Breast epithelium (tissue), 4 donors: ENCODE measurements at regions not wholly inside any gene's neighbourhood (a gene's known extent, or its start where the extent isn't known, plus 50 kb on each side); places are given as distances from the start of the nearest gene placed in this dataset.

Source experiments
- DNase-seq, 2 donors: peaks; one replicate each; pipeline ENCODE4 v3.0.0-alpha.2; 2019; ENCODE audit warnings: low spot score in 2 of 2
- H3K27ac ChIP-seq, 2 donors: fragments of 200-600 bp; sonication (generic) in 1 of 2; one replicate each; pipeline ENCODE4 v1.5.1; 2016 to 2019; ENCODE audit warnings: mild to moderate bottlenecking in 1 of 2
- H3K27me3 ChIP-seq, 2 donors: fragments of 200-600 bp; sonication (generic) in 1 of 2; one replicate each; pipeline versions ENCODE4 v1.5.1 to v1.6.0; 2017 to 2019; ENCODE audit warnings: control low read depth in 1 of 2, mild to moderate bottlenecking in 1 of 2
- H3K36me3 ChIP-seq: fragments of 200-600 bp; one replicate; pipeline ENCODE4 v1.5.1; 2019
- H3K4me1 ChIP-seq, 2 donors: fragments of 200-600 bp; sonication (generic); one replicate each; pipeline ENCODE4 v1.5.1; 2016 to 2019; ENCODE audit warnings: control low read depth in 1 of 2
- H3K4me3 ChIP-seq, 3 donors: fragments of 200-600 bp; sonication (generic); 1 replicate in 2 of 3; 2 replicates in 1 of 3; pipeline ENCODE4 v1.5.1; 2016 to 2019; ENCODE audit warnings: mild to moderate bottlenecking in 3 of 3, moderate library complexity in 2 of 3
- H3K9me3 ChIP-seq, 2 donors: fragments of 200-600 bp; sonication (generic) in 1 of 2; one replicate each; pipeline ENCODE4 v1.5.1; 2016 to 2019; ENCODE audit warnings: control low read depth in 1 of 2
- CTCF ChIP-seq, 3 donors: fragments of 450-650 bp; IDR thresholded peaks; one replicate each; pipeline ENCODE4 v1.5.1; 2016 to 2017; ENCODE audit warnings: antibody characterized with exemption in 3 of 3, mild to moderate bottlenecking in 3 of 3, moderate library complexity in 3 of 3
- POLR2A ChIP-seq: fragments of 450-650 bp; IDR thresholded peaks from one replicate; pipeline ENCODE4 v1.6.1; 2016; ENCODE audit warnings: antibody characterized with exemption, mild to moderate bottlenecking, moderate library complexity
- POLR2AphosphoS5 ChIP-seq, 3 donors: sonication (generic); formaldehyde crosslinking; IDR thresholded peaks; one replicate each; pipeline ENCODE4 v1.6.1; 2017; ENCODE audit warnings: antibody characterized with exemption in 3 of 3
- intact Hi-C: fragments of 100-400 bp; cut with DNase I; formaldehyde crosslinking; loops from one replicate; pipeline ENCODE4 v1.15.1; 2023; ENCODE audit warnings: low total_unique reads

- intact Hi-C loops = no loop called here
- no peak for TF ChIP-seq CTCF (IDR thresholded peaks at IDR 0.05)
- no peak for TF ChIP-seq POLR2A
- H3K4me3 ChIP-seq = no peak overlapping the region
These were observed 396.4 kb upstream of the AKR1E2 start for GRCh38 chr10:4429571-4429970.

GRCh38 chr10:4427532-4427931 is 398.5 kb upstream of the AKR1E2 start:
- H3K4me1 ChIP-seq = no peaks in the 10 kb centered on the region
- TF ChIP-seq CTCF (IDR thresholded peaks at IDR 0.05) = no peak
- no peak for TF ChIP-seq POLR2A
- TF ChIP-seq POLR2AphosphoS5 (IDR thresholded peaks at IDR 0.05) = no peak
- H3K27ac ChIP-seq = no peak overlapping the region
- no peaks in the 10 kb centered on the region for H3K9me3 ChIP-seq
- no peaks in the 10 kb centered on the region for H3K36me3 ChIP-seq
- no peaks in the 10 kb centered on the region for H3K27me3 ChIP-seq
- no peak overlapping the region for H3K4me3 ChIP-seq
- intact Hi-C loops = no loop called here
- no peak for DNase-seq

More at GRCh38 chr10:4429571-4429970, 396.4 kb upstream of the AKR1E2 start:
- Histone ChIP-seq H3K27ac (no peak overlapping the region), H3K9me3 (no peaks in the 10 kb centered on the region), H3K4me1 (no peaks in the 10 kb centered on the region), H3K27me3 (no peaks in the 10 kb centered on the region), H3K36me3 (no peaks in the 10 kb centered on the region)
- no peak for DNase-seq

GRCh38 chr10:4426866-4427265 is 399.1 kb upstream of the AKR1E2 start:
- Histone ChIP-seq H3K9me3 (no peaks in the 10 kb centered on the region), H3K4me3 (no peak overlapping the region), H3K27ac (no peak overlapping the region), H3K27me3 (no peaks in the 10 kb centered on the region), H3K4me1 (no peaks in the 10 kb centered on the region), H3K36me3 (no peaks in the 10 kb centered on the region)
- intact Hi-C loops = no loop called here
- DNase-seq = no peak
- TF ChIP-seq POLR2AphosphoS5 (IDR thresholded peaks at IDR 0.05) (no peak), POLR2A (no peak), CTCF (IDR thresholded peaks at IDR 0.05) (no peak)

- intact Hi-C loops = no loop called here
- no peaks in the 10 kb centered on the region for H3K27me3 ChIP-seq
- no peak for DNase-seq
- H3K27ac ChIP-seq = no peak overlapping the region
- H3K9me3 ChIP-seq = no peaks in the 10 kb centered on the region
- H3K36me3 ChIP-seq = no peaks in the 10 kb centered on the region
- TF ChIP-seq POLR2AphosphoS5 (IDR thresholded peaks at IDR 0.05) (no peak), CTCF (IDR thresholded peaks at IDR 0.05) (no peak), POLR2A (no peak)
- no peaks in the 10 kb centered on the region for H3K4me1 ChIP-seq
- H3K4me3 ChIP-seq = no peak overlapping the region
These were observed 416.7 kb upstream of the AKR1E2 start for GRCh38 chr10:4409319-4409718.

GRCh38 chr10:4407783-4408182 is 418.2 kb upstream of the AKR1E2 start:
- H3K27me3 ChIP-seq = no peaks in the 10 kb centered on the region
- DNase-seq = no peak
- no peaks in the 10 kb centered on the region for H3K4me1 ChIP-seq
- H3K9me3 ChIP-seq = no peaks in the 10 kb centered on the region
- intact Hi-C loops = no loop called here
- TF ChIP-seq POLR2A (no peak), POLR2AphosphoS5 (IDR thresholded peaks at IDR 0.05) (no peak), CTCF (IDR thresholded peaks at IDR 0.05) (no peak)
- no peaks in the 10 kb centered on the region for H3K36me3 ChIP-seq
- no peak overlapping the region for H3K27ac ChIP-seq
- H3K4me3 ChIP-seq = no peak overlapping the region
